Dendritic cell treated with granulocyte-macrophage colony-stimulating factor and Interleukin-4, amounts not matched to agents 40 ng/mL and 50 ng/mL, for 4 days (primary cell): ENCODE measurements at regions not wholly inside any gene's neighbourhood (a gene's known extent, or its start where the extent isn't known, plus 50 kb on each side); places are given as distances from the start of the nearest gene placed in this dataset.
"Not testable (repeated sequence)": the region's sequence is repeated elsewhere in the genome, so short reads cannot be mapped to it uniquely, and the experiment has no call there.

Experiments used
- H3K27ac Mint-ChIP-seq: one replicate; pipeline ENCODE4 v1.8.0; 2022; ENCODE audit warnings: mild to moderate bottlenecking, mixed read lengths
- H3K27me3 Mint-ChIP-seq: one replicate; pipeline ENCODE4 v1.8.0; 2022; ENCODE audit warnings: mild to moderate bottlenecking, mixed read lengths
- H3K36me3 Mint-ChIP-seq: one replicate; pipeline ENCODE4 v1.8.0; 2022; ENCODE audit warnings: low read depth, mixed read lengths
- H3K4me1 Mint-ChIP-seq: one replicate; pipeline ENCODE4 v1.8.0; 2022; ENCODE audit warnings: low read depth, mixed read lengths
- H3K4me3 Mint-ChIP-seq: one replicate; pipeline ENCODE4 v1.8.0; 2022; ENCODE audit warnings: mild to moderate bottlenecking, moderate library complexity, mixed read lengths
- H3K9me3 Mint-ChIP-seq: one replicate; pipeline ENCODE4 v1.8.0; 2022; ENCODE audit warnings: mixed read lengths
- intact Hi-C: fragments of 100-400 bp; cut with micrococcal nuclease; formaldehyde crosslinking; loops from one replicate; pipeline ENCODE4 v1.15.0; 2022

- Mint-ChIP-seq H3K4me3 (no peak overlapping the region), H3K27me3 (no peaks in the 10 kb centered on the region), H3K27ac (no peak overlapping the region), H3K9me3 (peaks cover 47% of the 10 kb centered on the region), H3K36me3 (no peaks in the 10 kb centered on the region), H3K4me1 (no peaks in the 10 kb centered on the region)
- intact Hi-C loops, result no loop called here
Observed at GRCh38 chr4:66017671-66018070, 347.4 kb upstream of the EPHA5 start.

GRCh38 chr4:66016240-66016639 is 346.0 kb upstream of the EPHA5 start:
- no peaks in the 10 kb centered on the region for H3K4me1 Mint-ChIP-seq
- peaks cover 47% of the 10 kb centered on the region for H3K9me3 Mint-ChIP-seq
- intact Hi-C loops, result no loop called here
- H3K36me3 Mint-ChIP-seq, result no peaks in the 10 kb centered on the region
- H3K4me3 Mint-ChIP-seq, result no peak overlapping the region
- H3K27ac Mint-ChIP-seq, result no peak overlapping the region
- H3K27me3 Mint-ChIP-seq, result no peaks in the 10 kb centered on the region

- Mint-ChIP-seq H3K4me1 (no peaks in the 10 kb centered on the region), H3K4me3 (no peak overlapping the region), H3K9me3 (peaks cover 47% of the 10 kb centered on the region), H3K27ac (no peak overlapping the region), H3K27me3 (no peaks in the 10 kb centered on the region), H3K36me3 (no peaks in the 10 kb centered on the region)
- intact Hi-C loops, result no loop called here
Observed at GRCh38 chr4:66014146-66014765, 344.0 kb upstream of the EPHA5 start.

DNA sequence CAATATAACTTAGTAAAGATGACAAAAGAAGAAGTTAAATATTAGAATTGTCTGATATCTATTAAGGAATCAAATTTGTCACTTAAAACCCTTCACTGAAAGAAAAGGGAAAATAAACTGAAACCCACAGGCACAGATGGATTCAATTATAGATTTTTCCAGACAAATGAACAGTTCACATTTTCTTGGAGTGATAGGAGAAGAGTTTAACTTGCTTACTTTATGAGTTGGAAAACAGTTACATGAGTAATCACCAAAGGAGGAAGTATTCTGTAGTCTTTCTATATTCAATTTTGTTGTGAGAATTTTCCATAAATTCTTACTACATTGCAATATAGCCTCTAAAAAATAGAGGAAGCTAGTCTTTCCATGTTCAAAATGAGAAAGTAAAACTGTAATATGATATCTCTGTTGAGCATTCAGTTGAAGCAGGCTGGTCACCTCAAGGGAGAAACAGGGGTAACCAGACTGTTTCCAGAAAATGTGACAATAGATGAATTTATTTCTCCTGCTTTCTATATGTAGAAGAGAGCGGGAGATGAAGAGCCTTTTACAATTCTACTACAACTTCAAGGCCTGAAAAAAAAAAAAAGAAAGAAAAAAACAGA is 330.3 kb upstream of the EPHA5 start:
- Mint-ChIP-seq H3K27ac (no peak overlapping the region), H3K36me3 (no peaks in the 10 kb centered on the region)

DNA sequence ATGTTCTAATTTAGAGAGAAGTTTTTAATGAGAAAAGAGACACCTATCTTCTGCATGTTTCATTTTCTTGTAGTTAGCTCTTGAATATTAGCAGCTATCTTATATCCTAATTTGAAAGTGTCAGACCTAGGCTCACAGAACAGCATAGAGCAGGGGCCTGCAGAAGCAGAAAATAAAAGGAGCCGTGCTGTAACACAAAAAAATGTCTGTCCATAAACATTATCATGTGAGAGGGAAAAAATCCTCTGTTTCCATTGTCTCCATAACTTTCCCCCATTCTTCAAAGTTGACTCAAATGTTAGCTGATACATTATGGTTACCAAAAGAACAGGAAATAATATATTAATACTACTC is 329.2 kb upstream of the EPHA5 start:
- intact Hi-C loops, result no loop called here
- no peaks in the 10 kb centered on the region for H3K27me3 Mint-ChIP-seq
- H3K4me3 Mint-ChIP-seq, result no peak overlapping the region
- peaks cover 24% of the 10 kb centered on the region for H3K9me3 Mint-ChIP-seq
- no peaks in the 10 kb centered on the region for H3K36me3 Mint-ChIP-seq
- no peaks in the 10 kb centered on the region for H3K4me1 Mint-ChIP-seq
- no peak overlapping the region for H3K27ac Mint-ChIP-seq

More for the DNA sequence above, 330.3 kb upstream of the EPHA5 start:
- intact Hi-C loops, result no loop called here
- Mint-ChIP-seq H3K4me3 (no peak overlapping the region), H3K27me3 (no peaks in the 10 kb centered on the region), H3K4me1 (no peaks in the 10 kb centered on the region), H3K9me3 (peaks cover 26% of the 10 kb centered on the region)

DNA sequence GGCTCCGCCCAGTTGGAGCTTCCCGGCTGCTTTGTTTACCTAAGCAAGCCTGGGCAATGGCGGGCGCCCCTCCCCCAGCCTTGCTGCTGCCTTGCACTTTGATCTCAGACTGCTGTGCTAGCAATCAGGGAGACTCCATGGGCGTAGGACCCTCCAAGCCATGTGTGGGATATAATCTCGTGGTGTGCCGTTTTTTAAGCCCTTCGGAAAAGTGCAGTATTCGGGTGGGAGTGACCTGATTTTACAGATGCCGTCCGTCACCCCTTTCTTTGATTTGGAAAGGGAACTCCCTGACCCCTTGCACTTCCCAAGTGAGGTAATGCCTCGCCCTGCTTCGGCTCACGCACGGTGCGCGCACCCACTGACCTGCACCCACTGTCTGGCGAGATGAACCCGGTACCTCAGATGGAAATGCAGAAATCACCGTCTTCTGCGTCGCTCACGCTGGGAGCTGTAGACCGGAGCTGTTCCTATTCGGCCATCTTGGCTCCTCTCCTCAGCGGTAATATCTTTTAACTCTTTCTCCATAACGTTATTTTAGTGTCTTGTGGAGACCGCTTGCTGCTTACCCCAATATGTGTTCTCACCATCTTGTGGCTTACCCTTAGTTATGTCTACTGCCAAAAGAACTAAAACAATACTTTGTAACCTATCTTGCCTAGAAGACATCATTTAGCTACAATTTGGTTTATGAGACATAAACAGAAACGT is 328.7 kb upstream of the EPHA5 start:
- H3K36me3 Mint-ChIP-seq, H3K27me3 Mint-ChIP-seq, H3K4me1 Mint-ChIP-seq, intact Hi-C loops, H3K27ac Mint-ChIP-seq, H3K4me3 Mint-ChIP-seq: not testable (repeated sequence)
- peaks cover 19% of the 10 kb centered on the region for H3K9me3 Mint-ChIP-seq

- Mint-ChIP-seq H3K4me1 (no peaks in the 10 kb centered on the region), H3K27me3 (no peaks in the 10 kb centered on the region), H3K36me3 (no peaks in the 10 kb centered on the region), H3K9me3 (peaks cover 41% of the 10 kb centered on the region), H3K27ac (no peak overlapping the region), H3K4me3 (no peak overlapping the region)
- intact Hi-C loops, result no loop called here
Observed at GRCh38 chr4:65983061-65983460, 312.8 kb upstream of the EPHA5 start.

- no peak overlapping the region for H3K4me3 Mint-ChIP-seq
- no peaks in the 10 kb centered on the region for H3K27me3 Mint-ChIP-seq
- H3K36me3 Mint-ChIP-seq, result no peaks in the 10 kb centered on the region
- peaks cover 42% of the 10 kb centered on the region for H3K9me3 Mint-ChIP-seq
- intact Hi-C loops, result no loop called here
- no peak overlapping the region for H3K27ac Mint-ChIP-seq
- no peaks in the 10 kb centered on the region for H3K4me1 Mint-ChIP-seq
Observed at GRCh38 chr4:65976287-65976686, 306.0 kb upstream of the EPHA5 start.

DNA sequence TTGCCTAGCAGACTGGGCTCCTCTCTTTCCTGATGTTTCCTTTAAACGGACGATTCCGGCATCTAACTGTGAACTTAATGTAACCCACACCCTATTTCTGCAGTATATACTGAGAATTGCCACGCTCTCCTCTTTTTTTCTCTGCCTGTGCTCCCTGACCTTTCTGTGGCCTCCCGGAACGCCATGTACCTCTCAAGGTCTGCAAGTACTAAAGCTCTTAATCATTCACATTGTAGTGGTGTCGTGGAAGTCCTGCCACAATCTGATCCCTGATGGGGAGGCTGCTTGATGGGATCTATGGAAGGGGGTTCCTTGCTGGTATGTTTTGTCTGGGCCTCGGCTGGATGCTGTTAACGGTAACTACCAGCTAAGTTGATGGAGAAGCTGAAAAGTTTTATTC is 302.9 kb upstream of the EPHA5 start:
- Mint-ChIP-seq H3K9me3 (peaks cover 21% of the 10 kb centered on the region), H3K4me3 (no peak overlapping the region), H3K27me3 (no peaks in the 10 kb centered on the region), H3K27ac (no peak overlapping the region), H3K36me3 (no peaks in the 10 kb centered on the region), H3K4me1 (no peaks in the 10 kb centered on the region)
- intact Hi-C loops, result no loop called here

DNA sequence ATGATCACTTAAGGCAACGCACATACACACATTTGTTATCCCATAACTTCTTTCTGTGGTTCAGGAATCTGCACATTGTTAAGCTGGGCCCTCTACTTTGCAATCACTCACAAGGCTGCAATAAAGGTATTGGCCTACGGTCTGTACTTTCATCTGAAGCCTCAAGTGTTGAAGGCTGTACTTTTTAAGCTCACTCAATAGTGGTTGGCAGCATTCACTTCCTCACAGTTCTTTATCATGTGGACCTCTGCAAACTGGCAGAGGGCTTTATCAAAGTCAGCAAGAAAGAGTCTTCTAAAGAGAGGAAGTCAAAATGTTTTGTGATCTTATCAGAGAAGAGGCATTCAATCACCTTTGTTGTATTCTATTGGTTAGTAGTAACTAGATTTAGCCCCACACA is 301.4 kb upstream of the EPHA5 start:
- Mint-ChIP-seq H3K9me3 (peaks cover 15% of the 10 kb centered on the region), H3K27me3 (no peaks in the 10 kb centered on the region), H3K4me3 (no peak overlapping the region), H3K36me3 (no peaks in the 10 kb centered on the region), H3K4me1 (no peaks in the 10 kb centered on the region), H3K27ac (no peak overlapping the region)
- intact Hi-C loops, result no loop called here

- peaks cover 8% of the 10 kb centered on the region for H3K9me3 Mint-ChIP-seq
- intact Hi-C loops, result no loop called here
- no peak overlapping the region for H3K4me3 Mint-ChIP-seq
- no peaks in the 10 kb centered on the region for H3K4me1 Mint-ChIP-seq
- no peak overlapping the region for H3K27ac Mint-ChIP-seq
- H3K36me3 Mint-ChIP-seq, result no peaks in the 10 kb centered on the region
- H3K27me3 Mint-ChIP-seq, result no peaks in the 10 kb centered on the region
Observed at GRCh38 chr4:65968831-65969558, 298.7 kb upstream of the EPHA5 start.

DNA sequence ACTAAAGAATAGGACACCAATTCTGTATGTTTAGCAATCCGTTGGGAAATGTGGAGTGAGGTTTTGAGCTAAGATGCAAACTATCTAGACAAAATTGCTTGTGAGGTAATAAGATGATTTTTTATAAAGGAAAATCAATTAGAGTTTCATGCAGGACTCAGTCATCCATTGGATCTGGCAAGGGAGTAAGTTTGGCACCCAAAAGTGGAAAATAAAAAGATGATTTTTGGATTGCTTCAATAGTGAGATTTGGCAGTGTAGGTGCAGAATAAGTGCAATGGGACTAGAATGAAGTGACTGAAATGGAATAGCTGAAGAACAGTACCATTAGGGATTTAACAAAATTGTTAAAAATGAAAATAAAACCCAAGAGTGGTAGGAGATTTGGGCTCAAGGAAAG is 290.5 kb upstream of the EPHA5 start:
- Mint-ChIP-seq H3K27me3 (no peaks in the 10 kb centered on the region), H3K36me3 (no peaks in the 10 kb centered on the region), H3K27ac (no peak overlapping the region), H3K9me3 (no peaks in the 10 kb centered on the region), H3K4me1 (no peaks in the 10 kb centered on the region), H3K4me3 (no peak overlapping the region)
- intact Hi-C loops, result no loop called here

DNA sequence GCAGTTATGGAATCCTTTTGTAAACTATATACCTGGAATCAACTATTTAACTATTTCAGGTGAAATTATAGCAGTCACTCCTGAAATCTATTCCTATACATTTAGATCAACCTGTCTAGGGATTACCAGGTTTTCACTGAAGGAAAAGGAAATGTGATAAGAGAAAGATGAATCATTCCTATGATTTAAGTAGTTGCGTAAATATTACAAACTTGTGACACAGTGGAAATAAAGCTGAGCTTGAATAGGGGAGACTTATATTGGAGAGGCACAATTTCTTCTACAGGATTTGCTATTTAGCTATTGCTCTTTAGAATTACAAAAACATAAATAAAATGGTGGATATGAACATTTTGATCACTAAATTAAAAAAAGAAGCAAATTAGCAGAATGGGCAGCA is 284.1 kb upstream of the EPHA5 start:
- intact Hi-C loops, result no loop called here
- Mint-ChIP-seq H3K4me1 (no peaks in the 10 kb centered on the region), H3K27me3 (no peaks in the 10 kb centered on the region), H3K4me3 (no peak overlapping the region), H3K27ac (no peak overlapping the region), H3K9me3 (no peaks in the 10 kb centered on the region), H3K36me3 (no peaks in the 10 kb centered on the region)

DNA sequence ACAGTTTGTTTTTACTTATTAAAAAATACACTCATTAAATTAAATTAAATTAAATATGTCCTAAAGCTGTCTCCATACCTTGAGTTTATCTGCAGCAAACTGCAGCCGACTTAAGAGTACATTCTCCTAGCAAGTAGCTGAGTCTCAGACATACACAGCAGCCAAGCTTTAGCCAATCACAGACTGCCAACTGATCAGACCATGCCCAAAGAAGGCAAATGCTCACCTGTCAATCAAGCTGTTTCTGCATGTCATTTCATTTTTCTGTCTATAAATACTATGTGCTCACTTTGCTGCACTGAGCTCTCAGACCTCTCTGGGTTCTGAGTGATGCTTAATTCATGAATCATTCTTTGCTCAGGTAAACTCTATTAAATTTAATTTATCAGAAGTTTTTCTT is 280.9 kb upstream of the EPHA5 start:
- H3K36me3 Mint-ChIP-seq, result no peaks in the 10 kb centered on the region
- H3K27me3 Mint-ChIP-seq, result no peaks in the 10 kb centered on the region
- no peaks in the 10 kb centered on the region for H3K4me1 Mint-ChIP-seq
- intact Hi-C loops, result no loop called here
- no peak overlapping the region for H3K27ac Mint-ChIP-seq
- H3K9me3 Mint-ChIP-seq, result no peaks in the 10 kb centered on the region
- no peak overlapping the region for H3K4me3 Mint-ChIP-seq
